Suprapubic skin (tissue), 3 donors: ENCODE measurements at regions not wholly inside any gene's neighbourhood (a gene's known extent, or its start where the extent isn't known, plus 50 kb on each side); places are given as distances from the start of the nearest gene placed in this dataset.

Experiments used
- EP300 ChIP-seq: sonication (generic); formaldehyde crosslinking; IDR thresholded peaks from one replicate; pipeline ENCODE4 v1.6.1; 2017; ENCODE audit warnings: antibody characterized with exemption
- TF ChIP-seq, protein P1 (sequence below), 2 donors: fragments of 200-600 bp in 1 of 2; fragments of 450-650 bp in 1 of 2; sonication (generic) in 1 of 2; IDR thresholded peaks; one replicate each; pipeline ENCODE4 v1.5.1; 2016 to 2019; ENCODE audit warnings: antibody characterized with exemption in 2 of 2, mild to moderate bottlenecking in 1 of 2, moderate library complexity in 1 of 2

DNA sequence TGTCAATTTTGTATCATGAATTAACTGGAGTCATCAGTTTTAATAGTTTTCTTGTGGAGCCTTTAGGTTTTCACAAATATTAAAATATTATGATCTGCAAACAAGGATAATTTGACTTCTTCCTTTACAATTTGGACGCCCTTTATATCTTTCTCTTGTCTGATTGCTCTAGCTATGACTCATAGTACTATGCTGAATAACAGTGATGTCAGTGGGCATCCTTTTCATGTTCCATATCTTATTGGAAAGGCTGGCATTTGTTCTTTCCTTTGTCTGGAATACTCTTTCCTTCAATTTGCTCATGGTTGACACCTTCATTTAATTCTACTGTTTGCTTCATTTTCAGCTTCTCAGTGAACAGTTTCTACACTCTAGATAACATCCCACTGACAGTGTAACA lies 1129.3 kb downstream of the SLITRK5 start:
- TF ChIP-seq, protein P1, sequence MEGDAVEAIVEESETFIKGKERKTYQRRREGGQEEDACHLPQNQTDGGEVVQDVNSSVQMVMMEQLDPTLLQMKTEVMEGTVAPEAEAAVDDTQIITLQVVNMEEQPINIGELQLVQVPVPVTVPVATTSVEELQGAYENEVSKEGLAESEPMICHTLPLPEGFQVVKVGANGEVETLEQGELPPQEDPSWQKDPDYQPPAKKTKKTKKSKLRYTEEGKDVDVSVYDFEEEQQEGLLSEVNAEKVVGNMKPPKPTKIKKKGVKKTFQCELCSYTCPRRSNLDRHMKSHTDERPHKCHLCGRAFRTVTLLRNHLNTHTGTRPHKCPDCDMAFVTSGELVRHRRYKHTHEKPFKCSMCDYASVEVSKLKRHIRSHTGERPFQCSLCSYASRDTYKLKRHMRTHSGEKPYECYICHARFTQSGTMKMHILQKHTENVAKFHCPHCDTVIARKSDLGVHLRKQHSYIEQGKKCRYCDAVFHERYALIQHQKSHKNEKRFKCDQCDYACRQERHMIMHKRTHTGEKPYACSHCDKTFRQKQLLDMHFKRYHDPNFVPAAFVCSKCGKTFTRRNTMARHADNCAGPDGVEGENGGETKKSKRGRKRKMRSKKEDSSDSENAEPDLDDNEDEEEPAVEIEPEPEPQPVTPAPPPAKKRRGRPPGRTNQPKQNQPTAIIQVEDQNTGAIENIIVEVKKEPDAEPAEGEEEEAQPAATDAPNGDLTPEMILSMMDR (IDR thresholded peaks at IDR 0.05): no peak
- TF ChIP-seq EP300: no peak
